HTR-8/SVneo (cell line): ENCODE measurements at regions not wholly inside any gene's neighbourhood (a gene's known extent, or its start where the extent isn't known, plus 50 kb on each side); places are given as distances from the start of the nearest gene placed in this dataset.

Source experiments
- DNase-seq: peaks from one replicate; pipeline ENCODE4 v3.0.0; 2011; ENCODE audit warnings: low spot score, mixed read lengths; ENCODE audit not compliant: insufficient read length
- FAIRE-seq: peaks from 2 replicates; lab custom pipeline; 2011; peaks lifted over from hg19 to GRCh38; lab: Jason Lieb, UNC

DNA sequence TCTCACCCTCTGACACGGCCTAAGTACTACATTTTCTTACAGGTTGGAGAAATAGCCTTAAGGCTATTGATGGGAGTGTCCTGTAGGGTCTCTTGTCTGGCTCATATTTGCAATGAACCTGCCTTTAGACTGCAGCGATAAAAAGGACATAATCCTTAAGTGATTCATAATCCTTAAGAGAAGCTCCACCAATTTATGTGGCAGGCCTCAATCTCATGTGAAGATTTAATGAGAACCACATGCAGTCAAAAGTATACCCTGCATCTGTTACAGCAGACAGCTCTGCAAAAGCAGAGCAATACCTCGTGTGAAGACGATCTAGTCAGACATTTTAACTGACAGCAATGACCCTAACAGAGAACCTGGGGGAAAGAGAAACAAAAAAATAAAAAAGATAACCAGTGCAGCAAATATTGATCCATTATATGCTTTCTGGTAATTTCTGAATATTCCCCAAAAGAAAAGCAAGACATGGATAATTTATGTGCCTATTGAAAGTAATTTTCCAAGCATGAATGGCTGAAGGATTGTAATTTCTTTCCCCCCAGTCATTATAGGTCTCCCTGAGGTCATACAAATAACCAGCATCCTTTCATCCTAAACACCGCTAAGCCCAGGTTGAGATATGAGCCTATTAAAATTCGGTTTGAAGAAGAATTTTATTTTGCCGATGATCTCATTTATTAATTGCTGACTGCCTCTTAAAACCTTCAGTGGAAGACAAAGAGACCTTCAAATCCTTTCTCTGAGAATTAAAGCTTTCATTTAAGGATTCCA is 321.8 kb upstream of the NBEA start:
- DNase-seq, result no peak
- no peak for FAIRE-seq

- no peak for FAIRE-seq
- no peak for DNase-seq
These were observed 321.2 kb upstream of the NBEA start for GRCh38 chr13:34620862-34621261.

GRCh38 chr13:34623331-34623730 is 318.7 kb upstream of the NBEA start:
- FAIRE-seq (no peak), DNase-seq (no peak)

- DNase-seq (no peak), FAIRE-seq (no peak)
These were observed 314.4 kb upstream of the NBEA start for GRCh38 chr13:34627509-34628208.

- DNase-seq (no peak), FAIRE-seq (no peak)
These were observed 313.8 kb upstream of the NBEA start for GRCh38 chr13:34628209-34628682.

DNA sequence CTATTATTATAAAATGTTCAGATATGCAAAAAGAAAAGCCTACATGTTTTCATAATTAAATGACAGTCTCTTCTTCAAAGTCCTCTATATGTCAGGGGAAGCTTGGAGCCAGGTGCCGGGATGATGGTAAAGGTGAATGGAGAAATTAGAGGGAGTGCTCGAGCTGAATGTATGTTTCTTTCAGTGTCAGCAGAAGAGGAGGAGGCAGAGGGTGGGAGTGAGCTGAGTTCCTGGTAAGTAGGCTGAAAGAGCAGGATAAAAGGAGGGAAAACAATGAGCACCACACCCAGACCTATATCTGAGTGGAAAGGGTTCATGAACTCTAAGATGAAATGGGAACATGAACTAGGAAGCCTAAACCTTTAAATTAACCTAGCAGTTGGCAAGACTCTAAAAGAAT is 307.6 kb upstream of the NBEA start:
- DNase-seq, result no peak
- no peak for FAIRE-seq

DNA sequence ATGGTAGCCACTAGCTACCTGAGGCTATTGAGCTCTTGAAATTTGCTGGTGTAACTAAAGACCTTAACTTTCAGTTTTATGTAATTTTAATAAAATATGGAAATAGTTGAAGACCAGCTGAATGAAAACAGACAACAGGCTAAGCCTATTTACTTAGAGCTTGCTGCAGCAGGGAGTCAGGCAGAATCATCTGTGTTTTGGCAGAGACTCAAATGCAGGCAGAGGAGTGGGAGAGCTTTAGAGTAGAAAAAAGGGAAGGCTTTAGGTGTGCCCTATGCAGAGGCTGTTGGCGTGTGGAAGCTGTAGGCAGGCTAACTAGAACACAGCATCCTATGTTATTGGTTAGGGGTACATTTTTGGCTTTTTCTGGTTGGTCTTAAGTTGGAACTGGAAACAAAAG is 304.9 kb upstream of the NBEA start:
- DNase-seq, result no peak
- no peak for FAIRE-seq

DNA sequence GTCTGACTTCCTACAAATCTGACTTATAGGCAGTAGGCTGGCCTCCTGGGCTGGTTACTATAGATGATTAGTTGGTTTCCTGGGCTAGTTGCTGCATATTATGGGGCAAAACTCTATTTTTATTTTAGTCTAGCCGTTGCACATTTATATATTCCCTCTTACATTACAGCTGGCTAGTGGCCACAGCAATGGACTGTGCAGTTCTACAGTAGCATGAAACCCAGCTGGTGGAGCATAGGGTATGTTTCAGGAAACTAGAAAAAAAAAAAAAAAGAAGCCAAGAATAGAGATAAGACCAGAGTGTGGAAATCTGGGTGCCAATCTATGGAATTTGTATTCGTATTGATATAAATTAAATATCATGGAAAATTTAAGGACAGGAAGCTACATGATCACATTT is 304.4 kb upstream of the NBEA start:
- FAIRE-seq (no peak), DNase-seq (no peak)

GRCh38 chr13:34638897-34639296 is 303.2 kb upstream of the NBEA start:
- FAIRE-seq, result no peak
- no peak for DNase-seq

DNA sequence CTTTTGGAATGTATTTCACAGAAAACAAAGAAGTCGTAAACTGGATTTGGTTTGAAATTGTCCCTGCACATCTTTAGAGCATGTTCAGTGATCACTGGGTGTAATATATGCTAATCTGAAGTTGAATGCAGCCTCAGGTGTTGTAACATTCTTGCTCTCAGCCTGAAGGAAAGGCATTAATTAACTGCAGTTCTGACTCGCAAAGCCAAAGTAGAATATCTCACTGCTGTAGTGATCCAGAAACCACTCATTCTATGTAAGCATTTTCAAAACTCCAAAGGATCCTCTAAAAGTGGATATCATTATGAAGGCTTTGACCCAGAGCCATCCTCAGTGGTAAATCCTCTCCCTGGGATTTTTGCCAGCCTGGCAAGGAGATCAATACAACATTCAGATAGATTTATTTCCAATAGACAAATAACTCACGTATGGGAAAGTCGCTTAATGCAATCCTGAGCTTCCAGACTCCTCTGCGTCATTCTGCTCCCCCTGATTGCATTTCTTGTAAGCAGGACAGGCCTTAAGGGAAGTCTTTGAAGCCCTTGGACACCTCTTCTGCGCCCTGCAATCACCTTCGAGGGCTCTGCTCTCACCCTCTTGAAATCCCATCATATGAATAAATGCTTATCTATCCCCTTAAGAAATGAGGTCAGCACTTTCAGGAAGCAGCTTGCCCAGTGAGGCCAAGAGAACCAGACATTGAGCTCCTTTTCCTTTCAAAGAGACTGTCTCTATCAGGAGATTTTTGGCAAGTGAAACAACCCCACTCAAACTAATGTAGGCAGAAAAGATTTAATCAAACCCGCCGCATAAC is 301.7 kb upstream of the NBEA start:
- no peak for DNase-seq
- no peak for FAIRE-seq

- DNase-seq, result no peak
- FAIRE-seq, result no peak
These were observed 301.1 kb upstream of the NBEA start for GRCh38 chr13:34640993-34641330.

- FAIRE-seq (no peak), DNase-seq (no peak)
These were observed 294.5 kb upstream of the NBEA start for GRCh38 chr13:34647379-34648150.

GRCh38 chr13:34654203-34654602 is 287.9 kb upstream of the NBEA start:
- FAIRE-seq (no peak), DNase-seq (no peak)

DNA sequence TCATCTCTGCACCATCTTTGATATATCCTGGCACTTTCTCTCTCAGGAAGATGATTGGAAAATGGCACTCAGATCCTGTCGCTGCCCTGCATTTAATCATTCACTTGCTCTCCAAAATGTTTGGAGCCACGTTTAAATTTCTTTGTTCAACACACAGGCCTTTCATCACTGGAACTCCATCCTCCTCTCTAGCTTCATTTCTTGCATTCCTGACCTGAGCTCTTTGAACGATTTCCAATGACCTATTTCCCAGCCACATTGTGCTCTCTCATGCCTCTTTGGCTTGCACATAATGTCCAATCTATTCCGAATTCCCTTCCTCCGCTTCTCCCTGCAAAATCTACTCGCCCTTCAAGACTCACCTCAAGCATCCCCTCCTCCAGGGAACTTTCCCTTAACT is 287.4 kb upstream of the NBEA start:
- FAIRE-seq, result no peak
- DNase-seq, result no peak

GRCh38 chr13:34655554-34655953 is 286.5 kb upstream of the NBEA start:
- FAIRE-seq, result no peak
- no peak for DNase-seq

DNA sequence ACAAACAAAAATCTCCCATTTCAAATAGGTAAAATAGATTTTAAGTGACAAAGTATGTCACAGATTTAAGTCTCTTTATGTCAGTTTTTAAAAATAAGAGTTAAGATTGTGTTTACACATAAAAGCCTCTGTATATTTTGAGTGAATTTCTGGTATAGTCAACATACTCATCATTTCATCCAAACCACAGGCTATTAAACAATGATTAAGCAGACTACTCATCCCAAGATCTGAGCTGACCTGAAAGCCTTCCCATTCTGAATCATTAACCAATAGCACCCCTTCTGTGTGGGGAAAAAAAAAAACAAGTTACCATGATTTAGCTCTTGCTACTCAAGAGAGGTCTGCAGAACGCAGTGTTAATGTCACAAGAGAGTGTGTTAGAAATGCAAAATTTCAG is 284.4 kb upstream of the NBEA start:
- FAIRE-seq (no peak), DNase-seq (no peak)

DNA sequence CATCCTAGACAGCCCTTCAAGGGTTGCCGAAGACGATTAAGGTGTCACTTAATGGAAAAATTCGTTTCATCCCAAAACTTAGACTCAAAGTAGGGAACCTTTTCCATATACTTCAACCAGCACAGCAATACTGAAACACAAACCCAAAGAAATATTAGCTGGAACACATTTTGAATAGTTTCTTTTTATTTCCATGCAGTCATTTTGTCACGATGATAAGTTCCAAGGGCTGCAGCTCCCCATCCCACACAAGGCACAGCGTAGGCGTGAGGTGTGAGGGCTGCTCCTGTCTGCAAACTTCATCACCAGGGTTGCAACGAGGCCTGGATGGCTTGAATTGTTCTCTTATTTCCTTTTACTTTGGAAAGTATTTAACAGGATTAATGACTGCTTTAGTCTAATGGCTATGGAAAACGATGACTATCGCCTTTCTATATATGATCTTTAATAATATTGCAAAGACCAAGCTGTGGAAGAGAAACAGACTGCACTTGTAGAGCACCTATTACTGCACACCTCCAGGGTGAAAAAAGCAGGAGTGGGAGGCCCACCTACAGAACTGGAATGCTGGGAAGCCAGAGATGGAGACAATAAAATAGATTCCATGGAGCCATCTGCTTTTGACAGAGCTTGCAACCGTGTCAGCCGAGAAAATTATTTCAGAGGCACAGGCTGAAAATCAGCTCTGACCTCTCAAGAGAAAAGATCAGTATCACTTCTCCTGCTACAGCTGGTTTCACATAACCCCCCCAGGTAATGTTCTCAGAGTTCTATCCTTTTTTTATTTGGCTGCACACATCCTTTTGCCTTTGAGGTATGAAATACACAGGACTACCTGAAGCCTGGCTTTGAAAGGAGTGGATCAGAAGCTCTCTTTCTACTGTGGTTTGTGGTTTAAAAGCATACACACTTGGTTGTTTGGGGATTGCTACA is 274.5 kb upstream of the NBEA start:
- DNase-seq (no peak), FAIRE-seq (no peak)

DNA sequence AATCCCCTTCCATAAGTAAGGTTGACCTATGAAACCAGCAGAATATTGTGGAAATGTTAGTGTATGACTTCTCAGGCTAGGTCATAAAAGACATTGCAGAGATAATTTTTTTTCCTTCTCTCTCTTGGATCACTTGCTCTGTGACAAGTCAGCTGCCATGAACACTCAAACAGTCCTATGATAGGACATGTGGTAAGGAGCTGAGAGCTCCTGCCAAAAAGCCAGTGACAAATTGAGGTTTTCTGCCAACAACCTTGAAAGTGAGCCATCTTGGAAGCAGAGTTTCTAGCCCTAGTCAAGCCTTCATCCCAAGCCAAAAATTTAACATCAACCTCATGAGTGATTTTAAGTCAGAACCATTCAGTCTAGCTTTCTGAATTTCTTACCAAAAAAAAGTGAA is 270.9 kb upstream of the NBEA start:
- FAIRE-seq (no peak), DNase-seq (no peak)

DNA sequence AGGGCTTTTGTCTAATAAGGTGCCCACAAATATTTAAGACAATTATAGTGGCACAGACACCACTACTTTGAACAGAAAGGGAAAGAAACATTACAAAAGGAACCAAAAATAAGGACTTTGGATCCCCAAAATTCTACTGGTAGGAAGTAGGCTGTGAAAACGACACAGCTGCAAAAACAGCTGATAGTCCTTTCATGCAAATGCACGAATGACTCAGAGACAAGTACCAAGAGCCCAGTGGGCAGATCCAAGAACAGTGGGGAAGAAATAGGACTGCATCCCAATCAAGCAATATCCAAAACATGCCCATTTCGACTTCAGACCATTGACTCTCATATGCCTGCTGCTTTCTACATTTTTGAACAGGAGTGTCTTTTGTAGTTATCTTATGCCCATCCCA is 269.4 kb upstream of the NBEA start:
- no peak for FAIRE-seq
- DNase-seq, result no peak
